LNCAP (cell line): ENCODE measurements at regions not wholly inside any gene's neighbourhood (a gene's known extent, or its start where the extent isn't known, plus 50 kb on each side); places are given as distances from the start of the nearest gene placed in this dataset.

Experiments
- TF ChIP-seq, protein P1 (sequence below): fragments of 450-650 bp; IDR thresholded peaks from 2 replicates; pipeline ENCODE4 v1.5.1; 2017; ENCODE audit warnings: mild to moderate bottlenecking

GRCh38 chr9:17927616-17928015 lies 348.8 kb downstream of the SH3GL2 start:
- TF ChIP-seq, protein P1, sequence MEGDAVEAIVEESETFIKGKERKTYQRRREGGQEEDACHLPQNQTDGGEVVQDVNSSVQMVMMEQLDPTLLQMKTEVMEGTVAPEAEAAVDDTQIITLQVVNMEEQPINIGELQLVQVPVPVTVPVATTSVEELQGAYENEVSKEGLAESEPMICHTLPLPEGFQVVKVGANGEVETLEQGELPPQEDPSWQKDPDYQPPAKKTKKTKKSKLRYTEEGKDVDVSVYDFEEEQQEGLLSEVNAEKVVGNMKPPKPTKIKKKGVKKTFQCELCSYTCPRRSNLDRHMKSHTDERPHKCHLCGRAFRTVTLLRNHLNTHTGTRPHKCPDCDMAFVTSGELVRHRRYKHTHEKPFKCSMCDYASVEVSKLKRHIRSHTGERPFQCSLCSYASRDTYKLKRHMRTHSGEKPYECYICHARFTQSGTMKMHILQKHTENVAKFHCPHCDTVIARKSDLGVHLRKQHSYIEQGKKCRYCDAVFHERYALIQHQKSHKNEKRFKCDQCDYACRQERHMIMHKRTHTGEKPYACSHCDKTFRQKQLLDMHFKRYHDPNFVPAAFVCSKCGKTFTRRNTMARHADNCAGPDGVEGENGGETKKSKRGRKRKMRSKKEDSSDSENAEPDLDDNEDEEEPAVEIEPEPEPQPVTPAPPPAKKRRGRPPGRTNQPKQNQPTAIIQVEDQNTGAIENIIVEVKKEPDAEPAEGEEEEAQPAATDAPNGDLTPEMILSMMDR: no peak

DNA sequence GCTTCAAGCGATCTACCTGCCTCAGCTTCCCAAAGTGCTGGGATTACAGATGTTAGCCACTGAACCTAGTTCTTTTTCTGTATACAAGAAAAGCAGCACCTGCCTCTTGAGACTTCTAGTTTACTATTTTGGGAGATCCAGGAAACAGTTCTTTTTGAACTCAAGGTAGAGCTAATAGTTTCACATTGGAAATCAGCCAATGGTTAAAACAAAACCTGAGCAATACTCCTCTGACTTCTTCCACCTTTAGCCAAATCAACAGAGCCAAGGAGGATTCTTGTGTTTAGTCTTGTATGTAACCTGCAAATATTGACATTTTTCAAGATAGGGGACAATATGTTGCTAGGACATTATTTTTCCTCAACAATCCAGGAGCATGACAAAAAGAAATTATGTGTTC lies 349.4 kb downstream of the SH3GL2 start:
- TF ChIP-seq, protein P1: no peak

DNA sequence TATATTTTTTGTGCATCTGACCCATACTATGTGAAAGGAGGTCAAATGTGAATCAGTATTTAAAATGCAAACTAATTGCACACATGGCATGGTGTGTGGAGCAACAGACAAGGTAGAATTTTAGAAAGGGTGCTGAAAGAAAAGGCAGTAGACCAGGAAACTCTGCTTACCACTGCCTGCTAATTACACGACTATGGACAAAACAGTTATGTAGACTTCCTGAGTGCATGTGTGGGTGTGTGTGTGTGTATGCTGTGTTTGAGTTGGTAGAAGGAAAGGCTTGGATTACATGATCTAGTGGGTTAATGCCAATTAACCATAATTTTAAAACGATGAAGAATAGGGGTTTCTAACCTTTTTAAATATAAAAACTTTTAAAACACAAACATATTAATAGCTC lies 349.9 kb downstream of the SH3GL2 start:
- TF ChIP-seq, protein P1: no peak

DNA sequence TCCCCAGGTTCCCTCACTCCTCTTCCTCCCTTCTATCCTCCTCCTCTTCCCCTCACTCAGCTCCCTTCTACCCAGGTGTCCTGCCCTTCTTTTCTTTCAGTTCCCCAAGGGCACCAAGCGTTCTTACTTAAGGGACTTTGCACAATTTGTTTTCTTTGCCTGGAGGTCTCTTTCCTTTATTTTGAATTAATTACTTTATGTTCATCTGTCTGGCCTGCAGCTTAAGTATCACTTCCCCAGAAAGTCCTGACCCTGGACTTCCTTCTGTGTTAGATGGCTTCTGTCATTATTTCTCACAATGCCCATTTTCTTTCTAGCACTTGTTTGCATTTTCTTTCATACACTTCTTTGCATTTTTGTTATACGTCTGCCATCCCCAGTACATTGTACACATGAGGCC lies 350.6 kb downstream of the SH3GL2 start:
- TF ChIP-seq, protein P1: no peak

DNA sequence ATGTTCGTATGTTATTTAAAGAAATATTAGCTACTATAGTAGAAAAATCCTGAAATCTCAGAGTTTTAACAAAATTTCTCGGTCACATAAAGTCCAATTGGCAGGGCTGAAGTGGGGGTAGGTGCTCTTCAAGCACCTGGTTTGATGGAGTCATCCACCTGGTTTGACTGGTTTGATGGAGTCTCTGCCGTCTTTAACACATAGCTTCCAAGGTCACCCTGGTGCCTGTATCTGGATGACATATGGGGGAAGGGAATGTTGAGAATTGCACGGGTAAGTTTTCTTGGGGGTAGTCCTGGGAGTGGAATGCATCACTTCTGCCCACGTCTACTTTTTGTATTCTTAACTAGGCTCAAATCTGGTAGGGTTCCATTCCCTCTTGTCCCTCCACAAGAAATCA lies 351.2 kb downstream of the SH3GL2 start:
- TF ChIP-seq, protein P1: no peak

DNA sequence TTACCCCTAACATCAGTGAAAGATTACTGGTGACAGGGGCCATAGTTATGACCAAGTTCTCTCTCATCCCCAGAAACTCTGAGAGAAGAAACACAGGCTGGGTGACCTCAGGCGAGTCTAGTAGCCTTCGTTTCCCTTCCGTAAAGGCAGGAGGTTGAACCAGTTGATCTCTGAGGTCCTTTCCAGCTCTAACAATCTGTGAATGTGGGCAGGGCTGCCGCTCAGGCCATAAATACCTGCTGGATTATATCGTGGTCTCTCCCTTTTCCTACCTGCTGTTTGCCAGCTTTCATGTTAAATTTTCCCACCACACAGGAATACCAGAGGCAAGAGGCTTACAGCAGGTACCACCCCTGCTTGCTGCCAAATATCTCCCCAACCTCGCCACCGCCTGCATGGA lies 357.5 kb downstream of the SH3GL2 start:
- TF ChIP-seq, protein P1: no peak

DNA sequence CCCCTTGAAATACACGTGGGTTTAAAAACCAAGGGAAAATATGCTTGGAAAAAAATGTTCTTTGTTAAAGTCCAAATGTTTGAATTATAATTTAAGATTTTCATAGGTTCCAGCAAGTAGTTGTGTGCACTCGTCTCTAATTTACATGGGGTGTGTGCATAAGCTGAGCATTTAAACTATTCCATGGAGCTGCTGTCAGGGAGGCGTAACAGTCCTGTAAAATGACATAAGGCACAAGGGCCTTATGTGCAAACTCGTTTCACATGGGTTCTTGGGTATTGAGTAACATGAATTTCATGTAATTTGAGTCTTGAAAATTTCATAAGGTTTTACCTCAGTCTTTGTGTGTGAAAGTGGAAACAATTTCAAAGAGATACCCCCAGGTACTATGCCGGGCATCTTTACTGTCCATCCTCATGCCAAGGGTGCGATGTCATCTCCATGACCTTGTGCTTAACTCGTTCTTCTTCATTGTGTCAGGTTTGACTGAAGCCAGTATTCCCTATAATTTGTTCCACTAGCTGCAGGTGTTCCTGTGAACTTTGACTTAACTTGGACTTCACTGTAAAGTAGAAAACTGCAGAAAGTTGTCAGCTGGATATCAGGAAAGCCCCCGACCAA lies 359.3 kb downstream of the SH3GL2 start:
- TF ChIP-seq, protein P1: no peak

- TF ChIP-seq, protein P1: no peak
Measured at GRCh38 chr9:17942498-17942897, 363.6 kb downstream of the SH3GL2 start.
